ENCODE measurements at regions not wholly inside any gene's neighbourhood (a gene's known extent, or its start where the extent isn't known, plus 50 kb on each side); places are given as distances from the start of the nearest gene placed in this dataset.

DNA sequence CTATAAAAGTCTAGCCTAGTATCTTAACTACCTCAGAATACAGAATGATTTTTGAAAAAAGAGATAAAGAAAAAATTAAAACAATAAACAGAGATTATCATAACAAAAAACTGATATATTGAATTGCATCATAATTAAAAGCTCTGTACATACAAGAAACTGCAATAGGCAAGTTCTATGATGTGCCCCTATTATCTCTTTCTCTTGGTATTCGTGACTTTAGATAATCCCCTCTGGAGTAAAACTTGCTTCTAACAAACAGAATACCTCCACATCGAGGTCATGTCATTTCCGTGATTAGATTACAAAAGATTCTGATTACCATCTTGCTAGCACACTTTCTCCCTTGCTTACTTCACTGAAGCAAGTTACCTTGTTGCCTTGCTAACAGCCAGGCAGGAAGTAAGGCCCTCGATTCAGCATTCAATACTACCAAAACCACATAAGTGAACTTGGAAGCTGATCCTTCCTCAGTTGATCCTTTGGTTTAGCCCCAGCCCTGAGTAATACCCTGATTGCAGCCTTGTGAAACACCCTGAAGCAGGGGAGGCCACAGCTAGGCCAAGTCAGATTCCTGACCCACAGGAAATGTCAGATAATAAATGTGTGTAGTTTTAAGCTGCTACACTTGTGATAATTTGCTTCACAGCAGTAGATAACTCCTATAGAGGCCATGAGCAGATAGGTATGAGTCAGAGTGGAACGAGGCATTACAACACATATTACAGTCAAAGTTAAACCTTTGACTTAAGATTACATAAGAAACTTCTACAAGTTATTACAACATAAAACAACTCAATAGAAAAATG is 53.7 kb upstream of the TMX4 start:
- peak; percentile 75 for DNase-seq (ENCODE audit: low read depth)

DNA sequence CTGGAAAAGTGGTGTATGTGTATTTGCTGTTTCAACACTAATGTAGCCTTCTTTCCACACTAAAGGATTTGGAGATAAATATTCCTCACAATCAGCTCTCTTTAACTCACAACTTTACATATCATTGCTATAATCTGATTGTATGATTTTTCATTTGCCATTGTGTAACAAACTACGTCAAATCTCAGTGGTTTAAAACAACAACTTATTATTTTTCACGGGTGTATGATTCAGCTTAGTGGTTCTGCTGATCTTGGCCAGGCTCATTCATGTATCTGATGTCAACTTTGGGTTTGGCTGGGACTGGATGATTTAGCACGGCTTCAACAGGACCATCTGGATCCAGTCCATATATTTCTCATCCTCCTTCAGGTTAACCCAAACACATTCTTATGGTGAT is 55.4 kb upstream of the TMX4 start:
- no peak for DNase-seq (ENCODE audit: low read depth)

DNA sequence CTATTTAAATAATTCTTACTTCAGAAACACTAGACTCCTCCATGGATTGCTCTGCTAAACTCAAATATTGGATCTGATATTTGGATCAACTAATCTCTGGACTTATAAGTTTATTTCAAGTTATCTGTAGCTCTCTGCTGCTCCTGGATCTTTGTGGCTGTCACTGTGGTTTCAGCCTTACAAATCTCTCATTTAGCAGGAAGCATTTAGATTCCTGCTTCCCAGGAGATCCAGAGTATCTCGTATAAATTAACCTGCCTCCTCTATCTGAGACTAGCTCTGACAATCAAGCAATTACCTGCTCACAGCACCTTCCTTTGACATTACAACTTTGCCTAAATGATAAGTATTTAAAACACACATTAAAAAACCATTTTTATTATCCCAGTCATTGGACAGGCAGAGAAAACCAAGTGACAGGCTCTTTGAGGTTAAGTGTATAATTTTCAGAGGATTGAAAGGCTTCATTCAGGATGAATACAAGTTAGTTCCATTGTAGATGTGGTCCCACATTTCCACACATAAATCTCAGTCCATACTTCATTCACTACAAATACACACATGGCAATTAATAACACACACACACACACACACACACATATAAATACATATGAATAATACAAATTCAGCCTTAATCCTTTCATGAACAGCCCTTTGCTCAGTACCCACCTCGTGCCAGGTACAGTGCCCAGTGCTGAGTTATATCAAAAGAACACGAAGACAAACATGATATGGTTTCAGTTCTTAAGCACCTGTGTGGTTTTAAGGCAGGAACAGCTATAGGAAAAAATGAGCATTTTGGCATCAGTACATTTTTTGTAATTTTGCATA is 55.5 kb upstream of the PLCB1 start:
- no peak for DNase-seq (ENCODE audit: low read depth)

DNA sequence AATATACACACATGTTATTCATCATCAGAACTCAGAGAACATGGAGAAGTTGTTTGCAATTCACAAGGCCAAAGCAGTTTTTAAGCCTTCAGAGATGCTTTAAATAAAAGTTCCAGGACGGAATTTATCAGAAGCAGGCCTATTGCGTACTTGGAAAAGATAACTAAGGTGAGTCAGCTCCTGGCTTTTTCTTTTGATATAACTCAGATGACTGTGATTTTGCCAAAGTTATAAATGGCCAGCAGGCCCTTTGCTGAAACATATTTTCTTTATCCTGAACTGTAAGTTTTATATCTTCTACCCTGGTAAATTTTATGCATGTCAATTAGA is 55.0 kb upstream of the PLCB1 start:
- DNase-seq (ENCODE audit: low read depth): no peak

DNA sequence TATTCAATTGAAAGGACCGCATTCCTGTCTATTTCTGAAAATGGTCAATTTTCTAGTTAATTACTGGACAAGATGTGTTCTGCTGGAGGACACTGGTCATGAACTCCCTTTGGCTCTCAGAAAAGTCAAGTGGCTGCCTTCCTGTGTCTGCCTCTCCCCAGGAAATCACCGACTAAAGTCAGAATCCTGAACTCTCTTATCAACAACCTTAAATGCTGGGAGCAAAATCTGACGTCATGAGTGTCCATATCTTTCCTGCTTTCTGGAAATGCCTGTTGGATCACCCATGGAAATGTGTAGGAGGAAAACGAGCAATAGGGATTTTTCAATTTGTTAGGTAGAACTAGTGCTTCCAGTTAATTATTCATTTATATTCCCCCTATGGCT is 53.5 kb upstream of the PLCB1 start:
- no peak for DNase-seq (ENCODE audit: low read depth)

DNA sequence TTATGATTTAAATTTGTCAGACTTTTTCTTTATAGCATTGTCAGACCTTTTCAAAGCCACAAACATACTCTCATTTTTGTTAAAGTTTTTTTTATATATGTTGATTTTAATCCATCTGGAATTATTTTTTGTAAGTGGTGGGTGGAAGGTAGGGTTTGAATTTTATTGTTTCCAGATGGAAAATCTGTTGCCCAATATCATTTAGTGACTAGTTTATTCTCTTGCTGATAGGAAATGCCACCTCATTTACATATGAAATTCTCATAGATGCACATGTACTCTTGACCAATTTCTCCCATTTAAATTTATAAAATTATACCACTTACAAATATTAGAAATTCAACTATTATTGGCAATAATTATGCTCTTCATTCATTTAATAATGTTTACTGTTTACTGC is 52.1 kb upstream of the PLCB1 start:
- DNase-seq (ENCODE audit: low read depth): no peak

DNA sequence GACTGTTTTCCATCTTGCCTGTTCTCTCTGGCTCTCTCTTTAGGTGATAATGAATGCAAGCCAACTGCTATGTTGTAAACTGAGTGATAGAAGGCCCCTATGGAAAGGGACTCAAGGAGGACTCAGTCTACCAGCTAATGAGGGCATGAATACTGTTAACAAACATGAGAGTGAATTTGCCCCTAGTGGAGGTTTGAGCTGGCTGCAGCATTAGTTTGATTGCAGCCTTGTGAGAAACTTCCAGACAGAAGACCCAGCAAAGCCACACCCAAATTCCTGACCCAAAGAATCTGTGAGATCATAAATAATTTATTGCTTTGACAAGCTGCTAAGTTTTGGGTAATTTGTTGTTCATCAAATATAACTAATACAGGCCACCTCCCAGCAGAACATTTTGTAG is 50.0 kb upstream of the PLCB1 start:
- DNase-seq (ENCODE audit: low read depth): no peak

Measured in renal cortical epithelial cell (primary cell).